ENCODE measurements at regions not wholly inside any gene's neighbourhood (a gene's known extent, or its start where the extent isn't known, plus 50 kb on each side); places are given as distances from the start of the nearest gene placed in this dataset.
A peak's percentile ranks its signal among the peaks of the same experiment; 100 is the strongest.

DNA sequence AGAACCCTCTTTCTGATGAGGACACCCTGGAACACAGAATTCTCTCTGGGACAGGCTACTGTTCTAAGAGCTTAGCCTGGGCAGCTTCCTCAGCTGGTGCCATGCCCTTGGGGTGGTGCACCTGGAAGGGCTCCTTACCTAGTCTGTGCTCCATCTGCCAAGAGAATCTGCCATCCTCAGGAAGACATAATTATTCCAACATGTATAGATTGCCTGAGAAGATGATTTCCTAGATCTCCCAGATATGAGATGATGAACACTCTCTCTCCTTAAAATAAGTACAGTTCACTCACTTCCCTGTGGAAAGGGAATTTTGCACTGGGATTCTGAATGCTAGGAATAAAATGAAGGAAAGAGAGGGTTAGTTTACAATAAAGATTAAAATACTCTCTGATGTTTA, 87.6 kb downstream of the NENF start:
- Histone ChIP-seq H3K27ac (no peak overlapping the region), H3K4me2 (no peak overlapping the region), H3K9me3 (no peaks in the 10 kb centered on the region), H3K4me3 (no peak overlapping the region), H3K4me1 (peaks cover 12% of the 10 kb centered on the region)
- ATAC-seq (no peak), DNase-seq (ENCODE audit: low read depth in 1 of 2, low spot score in 1 of 2) (no peak), FAIRE-seq (no peak)
- POLR2A ChIA-PET, result no interaction called here
- no peak for TF ChIP-seq KDM5A (IDR thresholded peaks at IDR 0.05)
- TF ChIP-seq HOXB13 (CRISPR knock-in tag; IDR thresholded peaks at IDR 0.05; ENCODE audit: low read depth), result no peak
- TF ChIP-seq, protein P1, sequence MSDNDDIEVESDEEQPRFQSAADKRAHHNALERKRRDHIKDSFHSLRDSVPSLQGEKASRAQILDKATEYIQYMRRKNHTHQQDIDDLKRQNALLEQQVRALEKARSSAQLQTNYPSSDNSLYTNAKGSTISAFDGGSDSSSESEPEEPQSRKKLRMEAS (IDR thresholded peaks at IDR 0.05), result no peak
- TF ChIP-seq SMC3 (IDR thresholded peaks at IDR 0.05), result no peak
- no peak for TF ChIP-seq KDM1A (IDR thresholded peaks at IDR 0.05; ENCODE audit: low read depth)
- no peak for TF ChIP-seq NR3C1 (IDR thresholded peaks at IDR 0.05)
- TF ChIP-seq RCOR1 (IDR thresholded peaks at IDR 0.05; ENCODE audit: low read depth, low read length), result no peak
- no peak for TF ChIP-seq HDAC2 (IDR thresholded peaks at IDR 0.05)
- no peak for TF ChIP-seq SREBF2 (IDR thresholded peaks at IDR 0.05)
- TF ChIP-seq ZSCAN20 (CRISPR knock-in tag; IDR thresholded peaks at IDR 0.05), result no peak
- no peak for TF ChIP-seq HOXB5 (CRISPR knock-in tag; IDR thresholded peaks at IDR 0.05)
- TF ChIP-seq RAD21 (conservative IDR thresholded peaks at IDR 0.05 in 1 of 2, IDR thresholded peaks at IDR 0.05 in 1 of 2), result no peak
- CTCF ChIA-PET, result interaction anchor here (0.7 to 3.6 kb wide), 4 partner anchors 9 to 43 kb away, joined by 3 to 11 read pairs (median 4); no protein-coding TSS in a partner anchor

DNA sequence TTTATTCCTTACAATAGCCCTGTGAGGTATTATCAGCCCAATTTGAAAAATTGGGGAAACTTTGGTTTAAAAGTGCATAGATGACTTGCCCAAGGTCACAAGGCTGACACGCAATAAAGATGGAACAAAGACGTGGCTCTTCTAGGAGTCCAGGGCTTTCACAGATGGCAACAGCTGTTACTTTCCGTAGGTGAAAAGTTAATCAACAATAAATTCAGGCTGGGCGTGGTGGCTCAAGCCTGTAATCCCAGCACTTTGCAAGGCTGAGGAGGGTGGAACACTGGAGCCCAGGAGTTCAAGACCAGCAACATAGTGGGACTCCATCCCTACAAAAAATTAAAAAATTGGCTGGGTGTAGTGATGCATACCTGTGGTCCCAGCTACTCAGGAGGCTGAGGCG, 87.8 kb upstream of the ATF3 start:
- FAIRE-seq, result no peak
- POLR2A ChIA-PET, result no interaction called here
- no peak for DNase-seq (ENCODE audit: low read depth in 1 of 2, low spot score in 1 of 2)
- 80% methylated on average over 5 of the region's 5 CpGs for WGBS (ENCODE audit: missing lambda C conversion rate)
- peaks cover 12% of the 10 kb centered on the region for H3K4me1 ChIP-seq
- no peaks in the 10 kb centered on the region for H3K9me3 ChIP-seq
- no peak for TF ChIP-seq HDAC2 (IDR thresholded peaks at IDR 0.05)
- no peak overlapping the region for H3K27ac ChIP-seq
- CTCF ChIA-PET, result interaction anchor here (0.7 to 3.6 kb wide), 4 partner anchors 9 to 44 kb away, joined by 3 to 11 read pairs (median 4); no protein-coding TSS in a partner anchor
- H3K4me3 ChIP-seq, result no peak overlapping the region
- no peak for ATAC-seq
- H3K4me2 ChIP-seq, result no peak overlapping the region

DNA sequence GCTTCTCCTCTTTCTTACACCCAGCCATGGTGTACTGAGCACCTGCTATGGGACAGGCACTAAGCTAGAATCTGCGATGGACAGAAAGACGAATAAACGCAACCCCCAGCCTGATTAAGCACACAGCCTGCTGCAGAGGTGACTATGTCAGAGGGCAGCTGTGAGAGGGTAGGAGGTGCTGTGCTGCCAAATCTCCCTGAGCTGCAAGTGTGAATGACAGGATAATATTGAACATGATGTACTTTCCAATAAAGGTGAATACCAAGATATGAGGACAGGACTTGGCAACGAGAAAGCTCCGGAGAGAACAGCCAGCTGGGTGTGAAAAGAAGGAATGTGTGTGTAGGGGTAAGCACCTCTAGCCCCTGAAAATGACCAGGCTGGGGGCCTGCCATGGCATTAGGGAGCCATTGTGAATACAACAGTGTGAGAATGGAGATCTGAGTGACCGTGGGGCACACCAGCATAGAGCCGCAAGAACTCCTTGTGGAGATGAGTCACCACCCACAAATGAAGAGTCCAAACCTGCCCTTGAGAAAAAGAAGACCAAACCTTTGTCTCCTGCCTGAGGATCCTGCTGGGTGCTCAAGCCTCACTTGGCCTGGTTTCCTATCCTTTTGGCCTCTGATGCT, 83.0 kb upstream of the ATF3 start:
- DNase-seq (ENCODE audit: low read depth in 1 of 2, low spot score in 1 of 2) (no peak), FAIRE-seq (no peak), ATAC-seq (peak in 1 of 2 experiments; percentile 38; a peak in 1 of 6 replicates)
- 82% methylated on average over 7 of the region's 7 CpGs for WGBS (ENCODE audit: missing lambda C conversion rate)
- CTCF ChIA-PET, result interaction anchor here (1.2 to 2.4 kb wide), 4 partner anchors 9 to 70 kb away, joined by 3 to 10 read pairs (median 6); no protein-coding TSS in a partner anchor
- Histone ChIP-seq H3K4me2 (no peak overlapping the region), H3K4me3 (no peak overlapping the region), H3K4me1 (no peaks in the 10 kb centered on the region), H3K9me3 (no peaks in the 10 kb centered on the region), H3K27ac (no peak overlapping the region; a peak in 1 of 6 replicates)
- TF ChIP-seq EHMT2 (IDR thresholded peaks at IDR 0.05; ENCODE audit: low read depth), result no peak
- TF ChIP-seq MAZ (IDR thresholded peaks at IDR 0.05; ENCODE audit: borderline replicate concordance, low read depth, low read length), result no peak
- no peak for TF ChIP-seq JUNB (IDR thresholded peaks at IDR 0.05)
- TF ChIP-seq TP53 (CRISPR knock-in tag; IDR thresholded peaks at IDR 0.05), result no peak
- no peak for TF ChIP-seq FOSL2 (IDR thresholded peaks at IDR 0.05)
- TF ChIP-seq FOSL2 (CRISPR knock-in tag; IDR thresholded peaks at IDR 0.05), result 0 out of 2 replicates have a peak, but pooled peaks have one; percentile 15
- TF ChIP-seq RFX5 (IDR thresholded peaks at IDR 0.05), result no peak
- TF ChIP-seq, protein P2, sequence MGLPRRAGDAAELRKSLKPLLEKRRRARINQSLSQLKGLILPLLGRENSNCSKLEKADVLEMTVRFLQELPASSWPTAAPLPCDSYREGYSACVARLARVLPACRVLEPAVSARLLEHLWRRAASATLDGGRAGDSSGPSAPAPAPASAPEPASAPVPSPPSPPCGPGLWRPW (IDR thresholded peaks at IDR 0.05), result no peak
- POLR2A ChIA-PET, result no interaction called here

DNA sequence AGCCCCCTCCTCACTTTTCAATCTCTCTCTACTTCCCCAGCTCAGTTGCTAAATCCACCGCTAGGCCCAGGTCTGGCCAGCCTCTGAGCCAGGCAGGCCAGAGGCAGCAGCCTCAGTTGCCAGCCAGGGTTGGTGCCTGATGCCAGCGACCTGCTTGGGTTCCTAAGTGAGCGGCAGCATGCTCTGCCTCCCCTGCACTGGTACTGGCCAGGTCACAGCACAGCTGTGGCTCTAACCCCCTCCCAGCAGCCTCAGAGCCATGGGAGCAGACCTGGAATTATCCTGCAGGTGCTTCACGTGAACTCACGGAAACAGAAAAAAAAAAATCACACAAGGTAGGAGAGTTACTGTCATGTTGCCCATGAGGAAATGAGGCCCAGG, 82.5 kb upstream of the ATF3 start:
- no peak for TF ChIP-seq KDM1A (IDR thresholded peaks at IDR 0.05; ENCODE audit: low read depth)
- no peak for TF ChIP-seq CHD2 (IDR thresholded peaks at IDR 0.05; ENCODE audit: low read length, partially characterized antibody)
- no peak for TF ChIP-seq HDAC2 (IDR thresholded peaks at IDR 0.05)
- no peak for TF ChIP-seq POLR2AphosphoS2 (conservative IDR thresholded peaks at IDR 0.05; ENCODE audit: low read length)
- no peak for TF ChIP-seq ZFP36 (IDR thresholded peaks at IDR 0.05; ENCODE audit: borderline replicate concordance, partially characterized antibody)
- TF ChIP-seq, protein P3, sequence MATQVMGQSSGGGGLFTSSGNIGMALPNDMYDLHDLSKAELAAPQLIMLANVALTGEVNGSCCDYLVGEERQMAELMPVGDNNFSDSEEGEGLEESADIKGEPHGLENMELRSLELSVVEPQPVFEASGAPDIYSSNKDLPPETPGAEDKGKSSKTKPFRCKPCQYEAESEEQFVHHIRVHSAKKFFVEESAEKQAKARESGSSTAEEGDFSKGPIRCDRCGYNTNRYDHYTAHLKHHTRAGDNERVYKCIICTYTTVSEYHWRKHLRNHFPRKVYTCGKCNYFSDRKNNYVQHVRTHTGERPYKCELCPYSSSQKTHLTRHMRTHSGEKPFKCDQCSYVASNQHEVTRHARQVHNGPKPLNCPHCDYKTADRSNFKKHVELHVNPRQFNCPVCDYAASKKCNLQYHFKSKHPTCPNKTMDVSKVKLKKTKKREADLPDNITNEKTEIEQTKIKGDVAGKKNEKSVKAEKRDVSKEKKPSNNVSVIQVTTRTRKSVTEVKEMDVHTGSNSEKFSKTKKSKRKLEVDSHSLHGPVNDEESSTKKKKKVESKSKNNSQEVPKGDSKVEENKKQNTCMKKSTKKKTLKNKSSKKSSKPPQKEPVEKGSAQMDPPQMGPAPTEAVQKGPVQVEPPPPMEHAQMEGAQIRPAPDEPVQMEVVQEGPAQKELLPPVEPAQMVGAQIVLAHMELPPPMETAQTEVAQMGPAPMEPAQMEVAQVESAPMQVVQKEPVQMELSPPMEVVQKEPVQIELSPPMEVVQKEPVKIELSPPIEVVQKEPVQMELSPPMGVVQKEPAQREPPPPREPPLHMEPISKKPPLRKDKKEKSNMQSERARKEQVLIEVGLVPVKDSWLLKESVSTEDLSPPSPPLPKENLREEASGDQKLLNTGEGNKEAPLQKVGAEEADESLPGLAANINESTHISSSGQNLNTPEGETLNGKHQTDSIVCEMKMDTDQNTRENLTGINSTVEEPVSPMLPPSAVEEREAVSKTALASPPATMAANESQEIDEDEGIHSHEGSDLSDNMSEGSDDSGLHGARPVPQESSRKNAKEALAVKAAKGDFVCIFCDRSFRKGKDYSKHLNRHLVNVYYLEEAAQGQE (IDR thresholded peaks at IDR 0.05), result no peak
- TF ChIP-seq, protein P4, sequence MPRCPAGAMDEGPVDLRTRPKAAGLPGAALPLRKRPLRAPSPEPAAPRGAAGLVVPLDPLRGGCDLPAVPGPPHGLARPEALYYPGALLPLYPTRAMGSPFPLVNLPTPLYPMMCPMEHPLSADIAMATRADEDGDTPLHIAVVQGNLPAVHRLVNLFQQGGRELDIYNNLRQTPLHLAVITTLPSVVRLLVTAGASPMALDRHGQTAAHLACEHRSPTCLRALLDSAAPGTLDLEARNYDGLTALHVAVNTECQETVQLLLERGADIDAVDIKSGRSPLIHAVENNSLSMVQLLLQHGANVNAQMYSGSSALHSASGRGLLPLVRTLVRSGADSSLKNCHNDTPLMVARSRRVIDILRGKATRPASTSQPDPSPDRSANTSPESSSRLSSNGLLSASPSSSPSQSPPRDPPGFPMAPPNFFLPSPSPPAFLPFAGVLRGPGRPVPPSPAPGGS (IDR thresholded peaks at IDR 0.05), result no peak
- TF ChIP-seq EHMT2 (IDR thresholded peaks at IDR 0.05; ENCODE audit: low read depth), result no peak
- no peak for TF ChIP-seq RFX5 (IDR thresholded peaks at IDR 0.05)
- TF ChIP-seq, protein P1 (IDR thresholded peaks at IDR 0.05), result no peak
- TF ChIP-seq ZNF302 (CRISPR knock-in tag; IDR thresholded peaks at IDR 0.05), result no peak
- ATAC-seq (no peak), DNase-seq (ENCODE audit: low read depth in 1 of 2, low spot score in 1 of 2) (no peak), FAIRE-seq (no peak)
- CTCF ChIA-PET, result interaction anchor here (0.7 to 2.4 kb wide), 5 partner anchors 10 to 70 kb away, joined by 3 to 10 read pairs (median 5); no protein-coding TSS in a partner anchor
- WGBS (ENCODE audit: missing lambda C conversion rate), result 80% methylated on average over 5 of the region's 5 CpGs
- no peak overlapping the region; a peak in 1 of 6 replicates for H3K27ac ChIP-seq
- H3K4me3 ChIP-seq, result no peak overlapping the region
- no peaks in the 10 kb centered on the region for H3K4me1 ChIP-seq
- H3K9me3 ChIP-seq, result no peaks in the 10 kb centered on the region
- POLR2A ChIA-PET, result no interaction called here
- no peak overlapping the region for H3K4me2 ChIP-seq

Measured in A549 (cell line).